ENCODE measurements at regions not wholly inside any gene's neighbourhood (a gene's known extent, or its start where the extent isn't known, plus 50 kb on each side); places are given as distances from the start of the nearest gene placed in this dataset.

DNA sequence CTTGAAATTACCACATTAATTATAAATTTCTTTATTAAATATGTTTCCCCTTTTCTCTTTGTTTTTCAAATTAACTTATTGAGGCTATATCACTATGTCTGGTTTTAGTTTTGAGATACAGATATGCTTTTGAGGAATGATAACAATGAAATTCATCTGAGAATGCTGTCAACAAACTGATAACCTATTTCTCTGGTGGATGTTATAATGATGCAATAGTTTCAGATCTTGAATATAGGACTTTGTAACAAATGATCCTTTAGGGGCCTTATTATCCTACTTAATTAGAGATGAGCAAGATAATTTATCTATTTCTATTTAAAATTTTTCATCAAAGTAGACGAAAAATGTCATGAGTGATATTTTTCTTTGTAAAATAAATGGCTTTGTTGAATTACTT, 123.7 kb downstream of the MAGEB17 start:
- TF ChIP-seq, protein P1, sequence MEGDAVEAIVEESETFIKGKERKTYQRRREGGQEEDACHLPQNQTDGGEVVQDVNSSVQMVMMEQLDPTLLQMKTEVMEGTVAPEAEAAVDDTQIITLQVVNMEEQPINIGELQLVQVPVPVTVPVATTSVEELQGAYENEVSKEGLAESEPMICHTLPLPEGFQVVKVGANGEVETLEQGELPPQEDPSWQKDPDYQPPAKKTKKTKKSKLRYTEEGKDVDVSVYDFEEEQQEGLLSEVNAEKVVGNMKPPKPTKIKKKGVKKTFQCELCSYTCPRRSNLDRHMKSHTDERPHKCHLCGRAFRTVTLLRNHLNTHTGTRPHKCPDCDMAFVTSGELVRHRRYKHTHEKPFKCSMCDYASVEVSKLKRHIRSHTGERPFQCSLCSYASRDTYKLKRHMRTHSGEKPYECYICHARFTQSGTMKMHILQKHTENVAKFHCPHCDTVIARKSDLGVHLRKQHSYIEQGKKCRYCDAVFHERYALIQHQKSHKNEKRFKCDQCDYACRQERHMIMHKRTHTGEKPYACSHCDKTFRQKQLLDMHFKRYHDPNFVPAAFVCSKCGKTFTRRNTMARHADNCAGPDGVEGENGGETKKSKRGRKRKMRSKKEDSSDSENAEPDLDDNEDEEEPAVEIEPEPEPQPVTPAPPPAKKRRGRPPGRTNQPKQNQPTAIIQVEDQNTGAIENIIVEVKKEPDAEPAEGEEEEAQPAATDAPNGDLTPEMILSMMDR (IDR thresholded peaks at IDR 0.05) = no peak
- no peak for TF ChIP-seq TCF7L2 (IDR thresholded peaks at IDR 0.05; ENCODE audit: low read depth, low read length)
- TF ChIP-seq, protein P2, sequence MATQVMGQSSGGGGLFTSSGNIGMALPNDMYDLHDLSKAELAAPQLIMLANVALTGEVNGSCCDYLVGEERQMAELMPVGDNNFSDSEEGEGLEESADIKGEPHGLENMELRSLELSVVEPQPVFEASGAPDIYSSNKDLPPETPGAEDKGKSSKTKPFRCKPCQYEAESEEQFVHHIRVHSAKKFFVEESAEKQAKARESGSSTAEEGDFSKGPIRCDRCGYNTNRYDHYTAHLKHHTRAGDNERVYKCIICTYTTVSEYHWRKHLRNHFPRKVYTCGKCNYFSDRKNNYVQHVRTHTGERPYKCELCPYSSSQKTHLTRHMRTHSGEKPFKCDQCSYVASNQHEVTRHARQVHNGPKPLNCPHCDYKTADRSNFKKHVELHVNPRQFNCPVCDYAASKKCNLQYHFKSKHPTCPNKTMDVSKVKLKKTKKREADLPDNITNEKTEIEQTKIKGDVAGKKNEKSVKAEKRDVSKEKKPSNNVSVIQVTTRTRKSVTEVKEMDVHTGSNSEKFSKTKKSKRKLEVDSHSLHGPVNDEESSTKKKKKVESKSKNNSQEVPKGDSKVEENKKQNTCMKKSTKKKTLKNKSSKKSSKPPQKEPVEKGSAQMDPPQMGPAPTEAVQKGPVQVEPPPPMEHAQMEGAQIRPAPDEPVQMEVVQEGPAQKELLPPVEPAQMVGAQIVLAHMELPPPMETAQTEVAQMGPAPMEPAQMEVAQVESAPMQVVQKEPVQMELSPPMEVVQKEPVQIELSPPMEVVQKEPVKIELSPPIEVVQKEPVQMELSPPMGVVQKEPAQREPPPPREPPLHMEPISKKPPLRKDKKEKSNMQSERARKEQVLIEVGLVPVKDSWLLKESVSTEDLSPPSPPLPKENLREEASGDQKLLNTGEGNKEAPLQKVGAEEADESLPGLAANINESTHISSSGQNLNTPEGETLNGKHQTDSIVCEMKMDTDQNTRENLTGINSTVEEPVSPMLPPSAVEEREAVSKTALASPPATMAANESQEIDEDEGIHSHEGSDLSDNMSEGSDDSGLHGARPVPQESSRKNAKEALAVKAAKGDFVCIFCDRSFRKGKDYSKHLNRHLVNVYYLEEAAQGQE (IDR thresholded peaks at IDR 0.05; ENCODE audit: insufficient read depth in 1 of 2, low read depth in 2 of 2, low read length in 1 of 2) = no peak
